GM12878 (cell line): ENCODE measurements at regions not wholly inside any gene's neighbourhood (a gene's known extent, or its start where the extent isn't known, plus 50 kb on each side); places are given as distances from the start of the nearest gene placed in this dataset.

Experiments
- ATAC-seq: fragments of 200-7000 bp; cut with Tn5 transposase; 3 replicates; pipeline ENCODE4 v1.9.1; 2020; ENCODE audit warnings: mild to moderate bottlenecking, moderate library complexity
- BruUV-seq: library from RNA; stranded (reverse); fragments of 400-500 nt; replicated peaks from 2 replicates; lab custom pipeline; 2021; lab: Mats Ljungman, UMichigan
- CTCF ChIA-PET: fragments of 300-600 bp; sonication (Branson Sonifier 250); formaldehyde crosslinking; extraction: SDS; loops from one replicate; lab custom pipeline; 2021; ENCODE audit warnings: inconsistent platforms; lab: Yijun Ruan, JAX
- POLR2A ChIA-PET: fragments of 350-600 bp; formaldehyde crosslinking; extraction: SDS; loops from one replicate; lab custom pipeline; 2021; ENCODE audit warnings: inconsistent platforms; lab: Charles Lee
- RAD21 ChIA-PET: fragments of 300-600 bp; sonication (Branson Sonifier 250); formaldehyde crosslinking; loops from one replicate; lab custom pipeline; 2023; ENCODE audit warnings: antibody characterized with exemption; ENCODE audit not compliant: unreplicated experiment; lab: Charles Lee
- SMC1A ChIA-PET: fragments of 300-600 bp; sonication (Branson Sonifier 250); formaldehyde crosslinking; loops from one replicate; lab custom pipeline; 2023; ENCODE audit not compliant: unreplicated experiment, uncharacterized antibody; lab: Charles Lee
- DNase-seq: peaks from one replicate; pipeline ENCODE4 v3.0.0-alpha.2; 2011; ENCODE audit warnings: low read depth, low spot score
- FAIRE-seq: peaks from 3 replicates; lab custom pipeline; 2011; peaks lifted over from hg19 to GRCh38; lab: Jason Lieb, UNC
- H2AFZ ChIP-seq: 2 replicates; pipeline ENCODE4 v1.6.0; 2011; ENCODE audit warnings: low read depth, low read length, control low read depth; ENCODE audit not compliant: control insufficient read depth
- H3K27ac ChIP-seq: 2 replicates; pipeline ENCODE4 v1.5.1; 2011; ENCODE audit warnings: control low read depth; ENCODE audit not compliant: control insufficient read depth, insufficient read depth
- H3K27me3 ChIP-seq, 2 experiments: replicated peaks in 1 of 2; 2 replicates each; pipeline versions ENCODE4 v1.6.0 to v1.6.1; 2011; ENCODE audit warnings: low read length in 1 of 2; ENCODE audit not compliant: control insufficient read depth in 2 of 2, insufficient read depth in 2 of 2
- H3K36me3 ChIP-seq, 2 experiments: 2 replicates each; pipeline ENCODE4 v1.5.1; 2011; ENCODE audit warnings: low read length in 1 of 2; ENCODE audit not compliant: control insufficient read depth in 2 of 2, insufficient read depth in 2 of 2
- H3K4me1 ChIP-seq: 2 replicates; pipeline ENCODE4 v1.6.1; 2011; ENCODE audit warnings: mild to moderate bottlenecking, low read length, moderate library complexity, mixed read lengths; ENCODE audit not compliant: control insufficient read depth, insufficient read depth
- H3K4me2 ChIP-seq: 2 replicates; pipeline ENCODE4 v1.6.0; 2011; ENCODE audit warnings: control low read depth; ENCODE audit not compliant: control insufficient read depth, insufficient read depth
- H3K4me3 ChIP-seq: fragments of 200-600 bp; sonication (generic); 2 replicates; pipeline ENCODE4 v1.5.1; 2016
- H3K79me2 ChIP-seq: 2 replicates; pipeline ENCODE4 v1.6.0; 2011; ENCODE audit warnings: low read length; ENCODE audit not compliant: control insufficient read depth, insufficient read depth
- H3K9ac ChIP-seq: 2 replicates; pipeline ENCODE4 v1.8.0; 2011; ENCODE audit warnings: low read length, control low read depth, mixed read lengths; ENCODE audit not compliant: control insufficient read depth, insufficient read depth
- H3K9me3 ChIP-seq: replicated peaks from 3 replicates; pipeline ENCODE4 v1.5.1; 2011; ENCODE audit warnings: mild to moderate bottlenecking, low read length; ENCODE audit not compliant: control insufficient read depth, insufficient read depth
- H4K20me1 ChIP-seq: 2 replicates; pipeline ENCODE4 v1.6.0; 2011; ENCODE audit not compliant: control insufficient read depth, insufficient read depth
- BACH1 ChIP-seq: fragments of 450-650 bp; IDR thresholded peaks from 2 replicates; pipeline ENCODE4 v1.6.1; 2017; ENCODE audit warnings: mild to moderate bottlenecking, borderline replicate concordance
- BCL11A ChIP-seq: IDR thresholded peaks from 2 replicates; pipeline ENCODE4 v1.6.1; 2011; ENCODE audit warnings: low read depth, low read length
- CEBPB ChIP-seq, 2 experiments: fragments of 150-350 bp in 1 of 2; IDR thresholded peaks; 2 replicates each; pipeline ENCODE4 v1.6.1; 2012 to 2014; ENCODE audit warnings: low read depth in 2 of 2, low read length in 2 of 2, borderline replicate concordance in 1 of 2, inconsistent platforms in 1 of 2
- CHD1 ChIP-seq: IDR thresholded peaks from 2 replicates; pipeline ENCODE4 v1.6.1; 2012; ENCODE audit warnings: low read depth, low read length, improper control_type of control experiment
- CHD4 ChIP-seq: fragments of 200-600 bp; sonication (generic); IDR thresholded peaks from 2 replicates; pipeline ENCODE4 v1.6.1; 2016; ENCODE audit warnings: mild to moderate bottlenecking
- MTA2 ChIP-seq: fragments of 450-650 bp; IDR thresholded peaks from 2 replicates; pipeline ENCODE4 v1.6.1; 2016; ENCODE audit warnings: low read depth, mild to moderate bottlenecking, moderate library complexity
- MXI1 ChIP-seq: fragments of 150-350 bp; IDR thresholded peaks from 2 replicates; pipeline ENCODE4 v1.6.1; 2011; ENCODE audit warnings: low read depth, mild to moderate bottlenecking, inconsistent platforms, low read length, improper control_type of control experiment
- PAX8 ChIP-seq: fragments of 450-650 bp; IDR thresholded peaks from 2 replicates; pipeline ENCODE4 v1.6.1; 2017; ENCODE audit warnings: mild to moderate bottlenecking, moderate library complexity
- POU2F2 ChIP-seq: IDR thresholded peaks from 3 replicates; pipeline ENCODE4 v1.6.1; 2011; ENCODE audit warnings: low read depth, mild to moderate bottlenecking, low read length, borderline replicate concordance
- RELA ChIP-seq: fragments of 450-650 bp; IDR thresholded peaks from 2 replicates; pipeline ENCODE4 v1.8.0; 2014; ENCODE audit warnings: borderline replicate concordance; ENCODE audit not compliant: partially characterized antibody
- RFX5 ChIP-seq: IDR thresholded peaks from 2 replicates; pipeline ENCODE4 v1.6.1; 2011; ENCODE audit warnings: low read depth, low read length, improper control_type of control experiment
- SPI1 ChIP-seq: IDR thresholded peaks from 2 replicates; pipeline ENCODE4 v1.6.1; 2011; ENCODE audit warnings: low read depth, mild to moderate bottlenecking, low read length, moderate library complexity, borderline replicate concordance; ENCODE audit not compliant: insufficient read depth
- SREBF1 ChIP-seq: IDR thresholded peaks from 2 replicates; pipeline ENCODE4 v1.6.1; 2012; ENCODE audit warnings: mild to moderate bottlenecking, low read length
- SREBF2 ChIP-seq: IDR thresholded peaks from 2 replicates; pipeline ENCODE4 v1.6.1; 2012; ENCODE audit warnings: mild to moderate bottlenecking, low read length
- ZNF274 ChIP-seq: IDR thresholded peaks from one replicate; pipeline ENCODE4 v1.8.0; 2011; ENCODE audit not compliant: insufficient read length, insufficient read depth
- ZZZ3 ChIP-seq: IDR thresholded peaks from 2 replicates; pipeline ENCODE4 v1.6.1; 2011; ENCODE audit warnings: low read depth; ENCODE audit not compliant: control insufficient read depth, insufficient read length
- in situ Hi-C: fragments of 300-500 bp; cut with MboI; formaldehyde crosslinking; loops from 9 replicates; pipeline ENCODE4 v1.14.3; 2018; ENCODE audit warnings: mixed read lengths
- intact Hi-C: fragments of 100-400 bp; cut with micrococcal nuclease; formaldehyde crosslinking; loops from one replicate; pipeline ENCODE4 v1.14.2; 2022; ENCODE audit not compliant: unreplicated experiment
- TF ChIP-seq, protein P1 (sequence below): fragments of 450-650 bp; IDR thresholded peaks from 2 replicates; pipeline ENCODE4 v1.6.1; 2017; ENCODE audit warnings: mild to moderate bottlenecking, low read depth, inconsistent platforms; ENCODE audit not compliant: poor library complexity, severe bottlenecking
- TF ChIP-seq, protein P2 (sequence below): IDR thresholded peaks from 2 replicates; pipeline ENCODE4 v1.6.1; 2012; ENCODE audit warnings: improper control_type of control experiment, low read depth, low read length; ENCODE audit not compliant: insufficient replicate concordance
- TF ChIP-seq, protein P3 (sequence below): fragments of 450-650 bp; IDR thresholded peaks from 2 replicates; pipeline ENCODE4 v1.6.1; 2016; ENCODE audit warnings: mild to moderate bottlenecking

DNA sequence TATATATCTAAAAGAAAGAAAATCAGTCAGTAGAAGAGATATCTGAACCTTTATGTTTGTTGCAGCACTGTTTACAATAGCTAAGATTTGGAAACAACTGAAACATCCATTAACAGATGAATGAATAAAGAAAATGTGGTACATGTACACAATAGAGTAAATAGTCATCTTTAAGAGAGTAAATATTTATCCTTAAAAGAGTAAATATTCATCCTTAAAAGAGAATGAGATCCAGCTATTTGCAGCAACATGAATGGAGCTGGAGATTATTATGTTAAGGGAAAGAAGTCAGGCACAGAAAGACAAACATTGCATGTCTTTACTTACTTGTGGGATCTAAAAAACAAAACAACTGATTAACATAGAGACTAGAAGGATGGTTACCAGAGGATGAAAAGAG, 197.0 kb upstream of the CBLB start:
- H3K9me3 ChIP-seq: no peaks in the 10 kb centered on the region; the same call in none of the 3 replicates
- SMC1A ChIA-PET: interaction anchor here (0.6 to 3.5 kb wide), 11 partner anchors 29 to 259 kb away, joined by 3 to 20 read pairs (median 3); no protein-coding TSS in a partner anchor
- POLR2A ChIA-PET: no interaction called here
- H3K27me3 ChIP-seq: no peaks in the 10 kb centered on the region
- H3K27ac ChIP-seq: no peak overlapping the region
- H3K4me3 ChIP-seq: no peak overlapping the region
- CTCF ChIA-PET: interaction anchor here (0.6 kb wide), 1 partner anchor 11 kb away, joined by 3 read pairs; no protein-coding TSS in a partner anchor
- DNase-seq (no peak), FAIRE-seq (no peak), ATAC-seq (no peak)
- H4K20me1 ChIP-seq: no peaks in the 10 kb centered on the region
- H3K4me2 ChIP-seq: no peak overlapping the region
- no peak overlapping the region for H3K9ac ChIP-seq
- H3K79me2 ChIP-seq: no peaks in the 10 kb centered on the region
- H3K36me3 ChIP-seq: no peaks in the 10 kb centered on the region
- no peaks in the 10 kb centered on the region for H3K4me1 ChIP-seq
- no peak overlapping the region for H2AFZ ChIP-seq
- RAD21 ChIA-PET: interaction anchor here (0.9 to 4.1 kb wide), 2 partner anchors 118 to 203 kb away, joined by 3 to 34 read pairs; no protein-coding TSS in a partner anchor
- in situ Hi-C loops (no loop called here), intact Hi-C loops (loop anchor here (5.0 kb wide), 2 partner anchors 116 to 199 kb away; partner anchors contain the start of gene CBLB)
- BruUV-seq: no TSS peak
- no peak for TF ChIP-seq PAX8
- no peak for TF ChIP-seq POU2F2
- no peak for TF ChIP-seq BACH1
- TF ChIP-seq MTA2: no peak
- no peak for TF ChIP-seq RFX5
- TF ChIP-seq RELA: no peak
- TF ChIP-seq SREBF1: no peak
- no peak for TF ChIP-seq SPI1
- TF ChIP-seq ZZZ3: no peak
- TF ChIP-seq, protein P1, sequence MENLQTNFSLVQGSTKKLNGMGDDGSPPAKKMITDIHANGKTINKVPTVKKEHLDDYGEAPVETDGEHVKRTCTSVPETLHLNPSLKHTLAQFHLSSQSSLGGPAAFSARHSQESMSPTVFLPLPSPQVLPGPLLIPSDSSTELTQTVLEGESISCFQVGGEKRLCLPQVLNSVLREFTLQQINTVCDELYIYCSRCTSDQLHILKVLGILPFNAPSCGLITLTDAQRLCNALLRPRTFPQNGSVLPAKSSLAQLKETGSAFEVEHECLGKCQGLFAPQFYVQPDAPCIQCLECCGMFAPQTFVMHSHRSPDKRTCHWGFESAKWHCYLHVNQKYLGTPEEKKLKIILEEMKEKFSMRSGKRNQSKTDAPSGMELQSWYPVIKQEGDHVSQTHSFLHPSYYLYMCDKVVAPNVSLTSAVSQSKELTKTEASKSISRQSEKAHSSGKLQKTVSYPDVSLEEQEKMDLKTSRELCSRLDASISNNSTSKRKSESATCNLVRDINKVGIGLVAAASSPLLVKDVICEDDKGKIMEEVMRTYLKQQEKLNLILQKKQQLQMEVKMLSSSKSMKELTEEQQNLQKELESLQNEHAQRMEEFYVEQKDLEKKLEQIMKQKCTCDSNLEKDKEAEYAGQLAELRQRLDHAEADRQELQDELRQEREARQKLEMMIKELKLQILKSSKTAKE: no peak
- TF ChIP-seq BCL11A: no peak
- no peak for TF ChIP-seq ZNF274
- TF ChIP-seq CEBPB (IDR thresholded peaks at IDR 0.05; ENCODE audit: borderline replicate concordance in 1 of 2, low read depth in 2 of 2, low read length in 2 of 2): no peak
- TF ChIP-seq, protein P2, sequence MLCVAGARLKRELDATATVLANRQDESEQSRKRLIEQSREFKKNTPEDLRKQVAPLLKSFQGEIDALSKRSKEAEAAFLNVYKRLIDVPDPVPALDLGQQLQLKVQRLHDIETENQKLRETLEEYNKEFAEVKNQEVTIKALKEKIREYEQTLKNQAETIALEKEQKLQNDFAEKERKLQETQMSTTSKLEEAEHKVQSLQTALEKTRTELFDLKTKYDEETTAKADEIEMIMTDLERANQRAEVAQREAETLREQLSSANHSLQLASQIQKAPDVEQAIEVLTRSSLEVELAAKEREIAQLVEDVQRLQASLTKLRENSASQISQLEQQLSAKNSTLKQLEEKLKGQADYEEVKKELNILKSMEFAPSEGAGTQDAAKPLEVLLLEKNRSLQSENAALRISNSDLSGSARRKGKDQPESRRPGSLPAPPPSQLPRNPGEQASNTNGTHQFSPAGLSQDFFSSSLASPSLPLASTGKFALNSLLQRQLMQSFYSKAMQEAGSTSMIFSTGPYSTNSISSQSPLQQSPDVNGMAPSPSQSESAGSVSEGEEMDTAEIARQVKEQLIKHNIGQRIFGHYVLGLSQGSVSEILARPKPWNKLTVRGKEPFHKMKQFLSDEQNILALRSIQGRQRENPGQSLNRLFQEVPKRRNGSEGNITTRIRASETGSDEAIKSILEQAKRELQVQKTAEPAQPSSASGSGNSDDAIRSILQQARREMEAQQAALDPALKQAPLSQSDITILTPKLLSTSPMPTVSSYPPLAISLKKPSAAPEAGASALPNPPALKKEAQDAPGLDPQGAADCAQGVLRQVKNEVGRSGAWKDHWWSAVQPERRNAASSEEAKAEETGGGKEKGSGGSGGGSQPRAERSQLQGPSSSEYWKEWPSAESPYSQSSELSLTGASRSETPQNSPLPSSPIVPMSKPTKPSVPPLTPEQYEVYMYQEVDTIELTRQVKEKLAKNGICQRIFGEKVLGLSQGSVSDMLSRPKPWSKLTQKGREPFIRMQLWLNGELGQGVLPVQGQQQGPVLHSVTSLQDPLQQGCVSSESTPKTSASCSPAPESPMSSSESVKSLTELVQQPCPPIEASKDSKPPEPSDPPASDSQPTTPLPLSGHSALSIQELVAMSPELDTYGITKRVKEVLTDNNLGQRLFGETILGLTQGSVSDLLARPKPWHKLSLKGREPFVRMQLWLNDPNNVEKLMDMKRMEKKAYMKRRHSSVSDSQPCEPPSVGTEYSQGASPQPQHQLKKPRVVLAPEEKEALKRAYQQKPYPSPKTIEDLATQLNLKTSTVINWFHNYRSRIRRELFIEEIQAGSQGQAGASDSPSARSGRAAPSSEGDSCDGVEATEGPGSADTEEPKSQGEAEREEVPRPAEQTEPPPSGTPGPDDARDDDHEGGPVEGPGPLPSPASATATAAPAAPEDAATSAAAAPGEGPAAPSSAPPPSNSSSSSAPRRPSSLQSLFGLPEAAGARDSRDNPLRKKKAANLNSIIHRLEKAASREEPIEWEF: no peak
- TF ChIP-seq SREBF2: no peak
- TF ChIP-seq MXI1: no peak
- no peak for TF ChIP-seq CHD1
- no peak for TF ChIP-seq CHD4
- TF ChIP-seq, protein P3, sequence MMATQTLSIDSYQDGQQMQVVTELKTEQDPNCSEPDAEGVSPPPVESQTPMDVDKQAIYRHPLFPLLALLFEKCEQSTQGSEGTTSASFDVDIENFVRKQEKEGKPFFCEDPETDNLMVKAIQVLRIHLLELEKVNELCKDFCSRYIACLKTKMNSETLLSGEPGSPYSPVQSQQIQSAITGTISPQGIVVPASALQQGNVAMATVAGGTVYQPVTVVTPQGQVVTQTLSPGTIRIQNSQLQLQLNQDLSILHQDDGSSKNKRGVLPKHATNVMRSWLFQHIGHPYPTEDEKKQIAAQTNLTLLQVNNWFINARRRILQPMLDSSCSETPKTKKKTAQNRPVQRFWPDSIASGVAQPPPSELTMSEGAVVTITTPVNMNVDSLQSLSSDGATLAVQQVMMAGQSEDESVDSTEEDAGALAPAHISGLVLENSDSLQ: no peak
